HG02981 (cell line): ENCODE measurements at regions not wholly inside any gene's neighbourhood (a gene's known extent, or its start where the extent isn't known, plus 50 kb on each side); places are given as distances from the start of the nearest gene placed in this dataset.
"Not testable (repeated sequence)": the region's sequence is repeated elsewhere in the genome, so short reads cannot be mapped to it uniquely, and the experiment has no call there.

Experiments
- ATAC-seq: cut with Tn5 transposase; IDR thresholded peaks from one replicate; pipeline ENCODE4 v1.9.1; 2021; ENCODE audit warnings: mild to moderate bottlenecking, moderate library complexity; ENCODE audit not compliant: unreplicated experiment

DNA sequence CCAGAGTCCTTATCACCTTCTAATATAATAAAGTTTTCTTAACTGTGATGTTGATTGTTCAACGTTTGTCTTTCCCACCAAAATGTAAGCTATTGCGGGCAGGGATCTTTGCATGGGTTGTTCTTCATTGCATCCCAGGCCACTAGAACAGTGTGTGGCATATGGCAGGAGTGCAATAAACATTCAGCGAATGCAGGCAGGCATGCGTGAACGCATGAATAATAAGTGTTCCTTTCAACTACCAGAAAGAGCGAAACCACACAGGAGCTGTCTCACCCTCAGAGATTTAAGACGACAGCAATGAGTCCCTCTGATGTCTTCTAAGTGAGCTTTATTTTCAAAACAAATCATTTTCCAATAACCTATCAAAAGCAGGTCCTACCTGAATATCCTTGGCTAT lies 2693.1 kb upstream of the TPTE start:
- ATAC-seq = not testable (repeated sequence)

DNA sequence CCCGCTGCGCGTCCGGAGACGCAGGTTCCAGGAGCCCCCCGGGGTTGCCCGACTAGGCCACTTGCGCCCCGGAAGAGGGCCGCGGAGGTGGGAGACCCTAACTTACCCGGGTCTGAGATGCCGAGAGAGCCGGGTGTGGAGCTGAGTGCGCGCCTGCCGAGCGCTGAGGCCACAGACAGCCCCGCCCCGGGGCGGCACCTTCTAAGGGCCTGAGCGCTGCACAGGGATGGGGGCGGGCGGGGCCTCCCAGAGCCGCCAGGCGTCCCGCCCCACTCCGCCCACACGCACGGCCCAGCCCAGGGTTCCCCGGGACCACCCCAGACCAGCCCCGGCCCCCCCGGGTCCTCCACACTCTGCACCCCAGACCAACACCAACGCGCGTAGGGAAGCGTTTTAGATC lies 2692.0 kb upstream of the TPTE start:
- not testable (repeated sequence) for ATAC-seq

DNA sequence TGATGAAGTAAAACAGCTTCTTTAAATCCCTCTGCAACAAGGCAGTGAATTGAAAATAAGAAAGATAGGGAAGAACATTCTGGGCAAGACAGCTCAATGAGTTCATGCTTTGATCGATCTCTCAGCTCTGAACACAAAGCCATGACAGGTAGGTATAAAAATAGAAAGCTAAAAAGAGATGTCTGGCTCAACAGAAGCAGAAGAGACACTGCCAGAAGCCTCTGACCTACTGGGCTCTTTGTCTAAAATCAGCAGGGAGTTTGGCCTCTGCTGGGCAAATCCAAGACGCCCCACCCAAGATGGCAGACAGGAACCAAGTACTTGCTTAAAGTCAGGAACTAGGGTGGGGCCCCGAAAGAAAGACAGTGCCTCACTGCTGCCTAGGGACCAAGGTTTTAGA lies 2684.1 kb upstream of the TPTE start:
- not testable (repeated sequence) for ATAC-seq

DNA sequence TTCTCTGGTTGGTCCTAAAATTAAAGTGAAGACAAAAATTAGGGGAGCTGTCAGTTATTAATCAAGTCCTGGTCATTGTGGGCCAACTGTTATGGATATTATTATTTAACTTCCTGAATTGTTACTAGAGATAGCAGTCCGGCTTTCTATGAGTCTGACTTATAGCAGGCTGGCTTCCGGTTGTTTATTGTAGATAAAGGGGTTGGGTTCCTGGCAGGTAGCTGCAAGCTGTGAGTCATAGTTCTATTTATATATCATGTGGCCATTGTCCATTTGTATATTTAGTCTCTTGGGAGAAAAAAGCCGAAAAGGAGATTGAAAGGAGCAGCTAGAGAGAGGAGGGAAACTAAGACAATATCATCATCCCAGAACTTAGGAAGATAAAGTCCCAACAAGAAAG lies 2668.0 kb upstream of the TPTE start:
- not testable (repeated sequence) for ATAC-seq

DNA sequence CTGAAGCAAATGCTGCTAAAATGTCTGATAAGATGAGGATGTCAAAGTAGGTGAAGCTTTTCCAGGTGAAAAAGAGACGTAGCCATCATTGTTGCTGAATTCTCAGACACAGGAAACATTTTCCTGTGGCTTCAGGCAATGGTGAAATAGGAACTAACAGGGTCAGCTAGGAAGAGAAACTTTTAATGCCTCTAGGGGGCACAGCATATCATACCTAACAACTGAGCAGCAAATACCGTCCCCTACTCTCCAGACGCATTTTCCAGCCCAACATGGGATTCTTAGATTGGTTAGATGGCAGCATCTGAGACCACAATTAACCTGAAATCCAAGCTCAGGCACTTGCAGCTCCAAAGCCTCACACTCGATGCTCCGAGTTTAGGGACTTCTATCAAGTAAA lies 2667.5 kb upstream of the TPTE start:
- not testable (repeated sequence) for ATAC-seq
